ENCODE measurements at regions not wholly inside any gene's neighbourhood (a gene's known extent, or its start where the extent isn't known, plus 50 kb on each side); places are given as distances from the start of the nearest gene placed in this dataset.
A peak's percentile ranks its signal among the peaks of the same experiment; 100 is the strongest.

DNA sequence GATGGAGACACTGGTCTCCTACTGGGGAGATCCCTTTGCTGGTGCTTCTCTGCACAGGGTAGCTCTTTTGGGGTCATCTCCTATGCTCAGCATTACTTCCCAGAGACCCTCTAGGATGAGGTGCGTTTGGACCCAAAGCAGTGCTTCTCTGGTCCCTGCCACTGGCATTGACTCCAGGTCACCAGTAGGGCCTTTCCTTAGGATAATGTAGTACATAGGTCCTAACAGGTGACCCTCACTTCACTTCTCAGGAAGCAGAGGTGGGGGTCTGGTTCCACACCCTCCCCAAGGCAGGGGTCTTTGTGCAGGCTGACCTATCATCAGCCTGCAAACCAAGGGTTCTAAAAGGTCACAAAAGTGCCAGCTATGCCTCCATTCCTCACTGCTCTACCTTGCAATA lies 145.8 kb upstream of the HS6ST1 start:
- no CpG with 5 or more reads among the region's 1 CpG for WGBS (ENCODE audit: insufficient coverage, low coverage, low lambda C conversion rate, missing lambda C conversion rate)
- TF ChIP-seq POLR2A (IDR thresholded peaks at IDR 0.05) = no peak
- TF ChIP-seq, protein P1, sequence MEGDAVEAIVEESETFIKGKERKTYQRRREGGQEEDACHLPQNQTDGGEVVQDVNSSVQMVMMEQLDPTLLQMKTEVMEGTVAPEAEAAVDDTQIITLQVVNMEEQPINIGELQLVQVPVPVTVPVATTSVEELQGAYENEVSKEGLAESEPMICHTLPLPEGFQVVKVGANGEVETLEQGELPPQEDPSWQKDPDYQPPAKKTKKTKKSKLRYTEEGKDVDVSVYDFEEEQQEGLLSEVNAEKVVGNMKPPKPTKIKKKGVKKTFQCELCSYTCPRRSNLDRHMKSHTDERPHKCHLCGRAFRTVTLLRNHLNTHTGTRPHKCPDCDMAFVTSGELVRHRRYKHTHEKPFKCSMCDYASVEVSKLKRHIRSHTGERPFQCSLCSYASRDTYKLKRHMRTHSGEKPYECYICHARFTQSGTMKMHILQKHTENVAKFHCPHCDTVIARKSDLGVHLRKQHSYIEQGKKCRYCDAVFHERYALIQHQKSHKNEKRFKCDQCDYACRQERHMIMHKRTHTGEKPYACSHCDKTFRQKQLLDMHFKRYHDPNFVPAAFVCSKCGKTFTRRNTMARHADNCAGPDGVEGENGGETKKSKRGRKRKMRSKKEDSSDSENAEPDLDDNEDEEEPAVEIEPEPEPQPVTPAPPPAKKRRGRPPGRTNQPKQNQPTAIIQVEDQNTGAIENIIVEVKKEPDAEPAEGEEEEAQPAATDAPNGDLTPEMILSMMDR (IDR thresholded peaks at IDR 0.05) = no peak
- no peak for ATAC-seq
- H3K27ac ChIP-seq = no peak overlapping the region
- no peaks in the 10 kb centered on the region for H3K27me3 ChIP-seq
- H3K4me1 ChIP-seq = peaks cover 0 to 4% (median 0%) of the 10 kb centered on the region in 4 donors
- DNase-seq = peak in 1 of 3 donors; percentile 13
- H3K36me3 ChIP-seq = no peaks in the 10 kb centered on the region
- intact Hi-C loops (cut with DNase I) = no loop called here
- H3K4me3 ChIP-seq = no peak overlapping the region
- peaks cover 0 to 4% (median 0%) of the 10 kb centered on the region in 4 donors for H3K9me3 ChIP-seq

DNA sequence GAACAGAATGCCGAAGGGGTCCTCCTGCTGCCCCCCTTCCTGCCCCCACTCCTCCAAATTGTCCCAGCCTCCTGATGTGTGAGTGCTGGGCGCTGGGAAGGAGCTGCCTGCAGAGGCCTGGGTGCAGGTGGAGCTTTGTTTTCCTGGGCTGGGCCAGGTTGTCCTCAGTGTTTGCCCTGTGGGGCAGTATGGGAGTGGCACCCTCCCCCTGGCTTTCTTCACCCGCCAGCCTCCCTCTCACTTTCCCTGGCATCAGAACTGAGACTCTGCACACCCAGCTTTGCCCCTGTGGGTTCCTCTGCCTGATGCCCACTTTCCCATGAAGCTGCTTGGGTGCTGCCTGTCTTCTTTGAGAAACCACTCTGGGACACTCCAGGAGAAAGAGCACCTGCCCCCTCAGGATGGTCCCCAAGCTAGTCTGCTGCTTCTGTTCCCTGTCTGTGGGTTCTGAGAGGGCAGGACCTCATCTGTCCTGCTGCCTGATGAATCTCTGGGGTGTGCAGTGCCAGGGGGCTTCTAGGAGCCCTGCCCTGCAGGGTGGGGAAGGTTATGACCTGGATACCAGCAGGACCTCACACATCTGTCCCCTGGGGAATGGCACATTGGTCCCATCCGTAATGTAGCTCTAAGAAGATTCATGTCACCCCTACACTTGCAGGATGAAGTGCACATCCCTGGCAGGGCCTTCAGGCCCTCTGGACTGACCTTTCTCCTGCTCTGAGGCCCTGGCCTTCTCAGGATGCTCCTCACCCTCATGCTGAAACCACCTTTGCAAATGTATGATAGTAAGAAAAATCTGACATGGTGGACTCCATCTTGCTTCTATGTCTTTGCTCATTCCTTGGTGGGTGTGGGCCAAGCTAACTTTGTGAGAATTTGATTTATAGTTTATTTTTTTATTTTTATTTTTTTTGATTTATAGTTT lies 146.8 kb upstream of the HS6ST1 start:
- DNase-seq = peak in 2 of 3 donors; percentile 30 to 40
- Histone ChIP-seq H3K27ac (no peak overlapping the region), H3K36me3 (no peaks in the 10 kb centered on the region), H3K4me3 (no peak overlapping the region), H3K9me3 (peaks cover 0 to 4% (median 0%) of the 10 kb centered on the region in 4 donors), H3K27me3 (no peaks in the 10 kb centered on the region), H3K4me1 (peaks cover 0 to 4% (median 0%) of the 10 kb centered on the region in 4 donors)
- TF ChIP-seq POLR2A (IDR thresholded peaks at IDR 0.05) = no peak
- TF ChIP-seq, protein P1 (IDR thresholded peaks at IDR 0.05) = no peak
- ATAC-seq = peak in 1 of 4 donors; percentile 35
- WGBS (ENCODE audit: insufficient coverage, low coverage, low lambda C conversion rate, missing lambda C conversion rate) = no CpG with 5 or more reads among the region's 4 CpGs
- intact Hi-C loops (cut with DNase I) = no loop called here

DNA sequence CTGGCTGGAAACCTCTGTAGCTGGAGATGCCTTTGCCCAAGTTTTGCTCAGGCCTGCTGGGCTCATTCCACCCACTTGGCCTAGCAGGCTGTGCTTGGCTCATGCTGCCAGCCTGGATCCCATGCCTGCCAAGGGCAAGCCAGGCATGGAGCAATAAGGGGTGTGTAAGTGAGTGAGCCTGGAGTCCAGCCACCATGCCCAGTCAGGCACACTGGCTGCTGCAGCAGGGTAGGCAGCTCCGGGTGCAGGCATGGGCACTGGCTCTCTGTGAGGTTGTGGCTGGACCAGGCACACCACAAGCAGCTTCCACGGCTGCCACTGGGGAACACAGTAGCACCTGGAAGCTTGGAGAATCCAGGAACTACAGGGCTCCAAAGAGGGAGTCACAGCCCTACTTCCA lies 147.7 kb upstream of the HS6ST1 start:
- Histone ChIP-seq H3K4me1 (peaks cover 0 to 4% (median 0%) of the 10 kb centered on the region in 4 donors), H3K27me3 (no peaks in the 10 kb centered on the region), H3K4me3 (no peak overlapping the region), H3K27ac (no peak overlapping the region), H3K36me3 (no peaks in the 10 kb centered on the region), H3K9me3 (peaks cover 0 to 4% (median 0%) of the 10 kb centered on the region in 4 donors)
- ATAC-seq (peak; percentile 98 to 100 (median 99)), DNase-seq (peak; percentile 84 to 94 (median 92))
- TF ChIP-seq, protein P1 (IDR thresholded peaks at IDR 0.05) = peak in 1 of 4 donors; percentile 11
- TF ChIP-seq POLR2A (IDR thresholded peaks at IDR 0.05) = no peak
- intact Hi-C loops (cut with DNase I) = no loop called here
- WGBS (ENCODE audit: insufficient coverage, low coverage, low lambda C conversion rate, missing lambda C conversion rate) = 40% methylated on average over 1 of the region's 2 CpGs

DNA sequence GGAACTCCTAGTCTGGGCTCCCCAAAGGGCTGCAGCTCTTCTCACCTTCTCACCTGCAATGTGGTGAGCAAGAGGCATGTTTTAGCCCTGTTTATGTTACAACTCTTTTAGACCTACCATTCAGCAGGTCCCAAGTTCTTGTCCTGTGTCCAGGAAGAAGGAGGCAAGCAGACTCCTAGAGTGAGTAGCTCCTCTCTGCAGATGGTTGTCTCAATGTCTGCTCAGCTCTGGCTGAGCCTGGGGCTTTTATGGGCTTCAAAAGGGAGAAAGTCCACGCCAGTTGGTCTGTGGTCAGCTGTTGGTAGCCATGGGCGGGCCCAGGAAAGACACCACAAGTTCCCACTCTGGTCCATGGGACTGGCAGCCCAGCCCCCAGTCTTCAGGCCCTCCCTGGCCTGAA lies 148.1 kb upstream of the HS6ST1 start:
- intact Hi-C loops (cut with DNase I) = no loop called here
- Histone ChIP-seq H3K4me1 (peaks cover 0 to 4% (median 0%) of the 10 kb centered on the region in 4 donors), H3K27me3 (no peaks in the 10 kb centered on the region), H3K9me3 (peaks cover 0 to 4% (median 0%) of the 10 kb centered on the region in 4 donors), H3K4me3 (no peak overlapping the region), H3K27ac (no peak overlapping the region), H3K36me3 (no peaks in the 10 kb centered on the region)
- ATAC-seq (peak in 1 of 4 donors; percentile 8), DNase-seq (no peak)
- TF ChIP-seq POLR2A (IDR thresholded peaks at IDR 0.05) = no peak
- 80% methylated on average over 1 of the region's 2 CpGs for WGBS (ENCODE audit: insufficient coverage, low coverage, low lambda C conversion rate, missing lambda C conversion rate)

Measured in right lobe of liver (tissue), 6 donors.